GM20000 (cell line): ENCODE measurements at regions not wholly inside any gene's neighbourhood (a gene's known extent, or its start where the extent isn't known, plus 50 kb on each side); places are given as distances from the start of the nearest gene placed in this dataset.

ENCODE experiments used
- DNase-seq: peaks from one replicate; pipeline ENCODE4 v3.0.0; 2012; ENCODE audit warnings: low spot score
- CTCF ChIP-seq: IDR thresholded peaks from 2 replicates; pipeline ENCODE4 v1.5.1; 2012; ENCODE audit warnings: mild to moderate bottlenecking, control low read depth; ENCODE audit errors: extremely low read depth, missing control alignments

GRCh38 chr10:104579136-104579535 lies 62.0 kb upstream of the SORCS3 start:
- TF ChIP-seq CTCF = no peak
- no peak for DNase-seq

DNA sequence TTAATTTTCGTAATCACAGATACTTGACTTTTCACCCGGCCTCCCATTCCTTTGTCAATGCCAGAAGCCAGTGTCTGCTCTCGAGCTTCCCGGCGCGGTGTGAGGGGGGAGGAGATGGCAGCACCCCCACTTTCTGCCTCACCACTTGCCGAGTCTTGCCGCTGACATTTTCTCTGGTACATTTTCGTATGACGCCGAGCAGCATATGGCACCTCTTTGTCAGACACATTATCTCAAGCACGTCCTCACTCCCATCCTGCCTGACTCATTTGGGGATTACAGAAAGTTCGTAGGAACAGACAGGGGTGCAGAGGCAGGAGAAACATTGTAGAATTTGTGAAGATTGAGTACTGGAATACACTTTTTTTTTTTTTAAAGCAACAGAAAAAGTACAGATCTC lies 60.8 kb upstream of the SORCS3 start:
- TF ChIP-seq CTCF = no peak
- DNase-seq = no peak

DNA sequence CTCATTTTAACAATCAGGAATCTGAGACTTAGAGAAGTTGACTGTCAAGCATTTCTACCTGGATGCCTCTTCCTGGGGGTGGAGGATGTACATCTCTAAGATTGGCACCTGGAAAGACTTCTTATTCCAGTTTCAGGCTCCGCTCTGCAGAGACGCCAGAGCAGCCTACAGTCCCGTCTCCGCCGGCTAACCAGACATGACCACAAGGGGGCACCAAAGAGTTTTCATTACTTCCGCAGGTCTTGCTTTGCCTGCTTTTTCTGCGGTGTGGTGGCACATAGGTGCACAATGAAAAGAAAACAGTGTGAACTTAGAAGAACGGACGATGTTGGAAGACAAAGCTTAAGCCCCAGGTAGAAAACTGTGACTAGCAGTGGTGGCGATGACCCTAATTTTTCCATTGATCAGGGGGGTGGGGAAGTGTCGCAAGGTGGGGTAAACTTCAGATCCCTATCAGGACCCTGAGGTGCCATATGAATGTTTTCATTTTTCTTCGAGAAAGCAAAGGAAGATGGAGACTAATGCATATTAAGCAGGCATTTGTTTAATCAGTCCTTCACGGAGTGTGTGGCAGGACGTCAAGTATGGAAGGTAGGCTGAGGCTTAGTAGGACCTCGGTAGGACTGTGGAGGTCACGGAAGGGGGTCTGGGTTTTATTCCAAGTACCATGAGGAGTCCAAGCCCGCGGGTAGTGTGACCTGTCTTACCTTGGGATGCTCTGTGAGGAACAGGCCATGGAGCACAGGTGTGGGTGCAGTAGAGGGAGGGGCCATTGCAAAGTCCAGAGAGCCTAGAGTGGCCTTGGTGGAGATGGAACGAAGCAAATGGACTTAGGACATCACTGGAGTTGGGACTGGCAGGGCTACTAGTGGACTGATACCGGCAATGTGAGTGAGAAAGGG lies 60.1 kb upstream of the SORCS3 start:
- peak; percentile 77 for TF ChIP-seq CTCF
- DNase-seq = peak; percentile 78

GRCh38 chr10:104581884-104582601 lies 59.0 kb upstream of the SORCS3 start:
- no peak for TF ChIP-seq CTCF
- DNase-seq = no peak

DNA sequence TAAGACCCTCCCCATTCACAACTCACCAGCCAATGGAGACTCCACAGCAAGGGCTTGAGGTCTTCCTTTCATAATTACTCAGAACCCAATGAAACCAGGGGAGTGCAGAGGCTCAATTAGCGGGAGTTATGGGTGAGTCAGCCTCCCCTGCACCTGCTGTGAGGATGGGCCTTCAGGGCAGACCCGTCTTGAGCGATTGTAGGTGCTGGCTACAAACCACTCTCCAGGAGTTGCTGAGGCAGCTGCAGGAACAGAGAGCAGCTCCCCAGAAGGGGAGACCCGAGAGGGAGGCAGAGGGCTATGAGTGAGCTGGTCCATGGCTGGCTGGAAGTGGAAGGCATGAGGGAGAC lies 58.5 kb upstream of the SORCS3 start:
- no peak for DNase-seq
- no peak for TF ChIP-seq CTCF

GRCh38 chr10:104582966-104583365 lies 58.1 kb upstream of the SORCS3 start:
- TF ChIP-seq CTCF = no peak
- no peak for DNase-seq

GRCh38 chr10:104584541-104584940 lies 56.5 kb upstream of the SORCS3 start:
- DNase-seq = no peak
- no peak for TF ChIP-seq CTCF
